Chondrocyte (in vitro differentiated cells): ENCODE measurements at regions not wholly inside any gene's neighbourhood (a gene's known extent, or its start where the extent isn't known, plus 50 kb on each side); places are given as distances from the start of the nearest gene placed in this dataset.

Experiments used
- DNase-seq: peaks from one replicate; pipeline ENCODE4 v3.0.0; 2021; ENCODE audit warnings: mixed read lengths, low spot score
- H3K27ac Mint-ChIP-seq: one replicate; pipeline ENCODE4 v1.8.0; 2021; ENCODE audit warnings: mild to moderate bottlenecking, moderate library complexity, mixed read lengths; ENCODE audit not compliant: unreplicated experiment
- H3K27me3 Mint-ChIP-seq: 2 replicates; pipeline ENCODE4 v1.8.0; 2021; ENCODE audit warnings: low read depth, mixed read lengths
- H3K36me3 Mint-ChIP-seq: 2 replicates; pipeline ENCODE4 v1.8.0; 2021; ENCODE audit warnings: low read depth, mixed read lengths
- H3K4me1 Mint-ChIP-seq: 2 replicates; pipeline ENCODE4 v1.8.0; 2021; ENCODE audit warnings: low read depth, mild to moderate bottlenecking, mixed read lengths
- H3K4me3 Mint-ChIP-seq: one replicate; pipeline ENCODE4 v1.8.0; 2021; ENCODE audit warnings: mild to moderate bottlenecking, moderate library complexity, mixed read lengths; ENCODE audit not compliant: unreplicated experiment
- H3K9me3 Mint-ChIP-seq: 2 replicates; pipeline ENCODE4 v1.8.0; 2021; ENCODE audit warnings: low read depth, mixed read lengths
- CTCF ChIP-seq: fragments of 200-600 bp; sonication (generic); IDR thresholded peaks from 2 replicates; pipeline ENCODE4 v1.5.0; 2021; ENCODE audit warnings: antibody characterized with exemption, mild to moderate bottlenecking, moderate library complexity

GRCh38 chr7:49564379-49564714 lies 209.1 kb upstream of the VWC2 start:
- H3K4me3 Mint-ChIP-seq, result no peak overlapping the region
- H3K27ac Mint-ChIP-seq, result no peak overlapping the region
- peaks cover 27% of the 10 kb centered on the region for H3K9me3 Mint-ChIP-seq
- H3K36me3 Mint-ChIP-seq, result no peaks in the 10 kb centered on the region
- no peaks in the 10 kb centered on the region for H3K27me3 Mint-ChIP-seq
- no peaks in the 10 kb centered on the region for H3K4me1 Mint-ChIP-seq
- no peak for TF ChIP-seq CTCF
- DNase-seq, result no peak

GRCh38 chr7:49577576-49577975 lies 195.9 kb upstream of the VWC2 start:
- peaks cover 3% of the 10 kb centered on the region for H3K27me3 Mint-ChIP-seq
- H3K9me3 Mint-ChIP-seq, result no peaks in the 10 kb centered on the region
- no peak for DNase-seq
- no peaks in the 10 kb centered on the region for H3K36me3 Mint-ChIP-seq
- H3K27ac Mint-ChIP-seq, result no peak overlapping the region
- TF ChIP-seq CTCF, result no peak
- H3K4me1 Mint-ChIP-seq, result no peaks in the 10 kb centered on the region
- no peak overlapping the region for H3K4me3 Mint-ChIP-seq

GRCh38 chr7:49579408-49579807 lies 194.0 kb upstream of the VWC2 start:
- no peak for TF ChIP-seq CTCF
- no peak for DNase-seq
- H3K4me3 Mint-ChIP-seq, result no peak overlapping the region
- H3K36me3 Mint-ChIP-seq, result no peaks in the 10 kb centered on the region
- H3K27ac Mint-ChIP-seq, result no peak overlapping the region
- no peaks in the 10 kb centered on the region for H3K4me1 Mint-ChIP-seq
- peaks cover 2% of the 10 kb centered on the region for H3K27me3 Mint-ChIP-seq
- peaks cover 12% of the 10 kb centered on the region for H3K9me3 Mint-ChIP-seq

GRCh38 chr7:49580000-49580399 lies 193.4 kb upstream of the VWC2 start:
- no peak overlapping the region for H3K4me3 Mint-ChIP-seq
- H3K9me3 Mint-ChIP-seq, result peaks cover 12% of the 10 kb centered on the region
- peaks cover 2% of the 10 kb centered on the region for H3K27me3 Mint-ChIP-seq
- no peaks in the 10 kb centered on the region for H3K4me1 Mint-ChIP-seq
- TF ChIP-seq CTCF, result no peak
- no peak for DNase-seq
- H3K27ac Mint-ChIP-seq, result no peak overlapping the region
- no peaks in the 10 kb centered on the region for H3K36me3 Mint-ChIP-seq

- peaks cover 12% of the 10 kb centered on the region for H3K9me3 Mint-ChIP-seq
- no peak overlapping the region for H3K27ac Mint-ChIP-seq
- peaks cover 2% of the 10 kb centered on the region for H3K27me3 Mint-ChIP-seq
- H3K4me1 Mint-ChIP-seq, result no peaks in the 10 kb centered on the region
- TF ChIP-seq CTCF, result no peak
- no peak overlapping the region for H3K4me3 Mint-ChIP-seq
- H3K36me3 Mint-ChIP-seq, result no peaks in the 10 kb centered on the region
- no peak for DNase-seq
Observed at GRCh38 chr7:49580761-49581160, 192.7 kb upstream of the VWC2 start.
